Right ventricle myocardium superior (tissue), 1 donor: ENCODE measurements at regions not wholly inside any gene's neighbourhood (a gene's known extent, or its start where the extent isn't known, plus 50 kb on each side); places are given as distances from the start of the nearest gene placed in this dataset.

Experiments used
- ATAC-seq: fragments of 200-7000 bp; cut with Tn5 transposase; one replicate; pipeline ENCODE4 v1.9.1; 2020; ENCODE audit warnings: mild to moderate bottlenecking; ENCODE audit not compliant: poor library complexity
- DNase-seq: peaks from one replicate; pipeline ENCODE4 v3.0.0-alpha.2; 2020
- intact Hi-C: fragments of 100-400 bp; cut with DNase I; formaldehyde crosslinking; loops from one replicate; pipeline ENCODE4 v1.11.2; 2022
- donor health status: DM: no; HTN: yes; CAD: no; lungs with severe emphysema.

DNA sequence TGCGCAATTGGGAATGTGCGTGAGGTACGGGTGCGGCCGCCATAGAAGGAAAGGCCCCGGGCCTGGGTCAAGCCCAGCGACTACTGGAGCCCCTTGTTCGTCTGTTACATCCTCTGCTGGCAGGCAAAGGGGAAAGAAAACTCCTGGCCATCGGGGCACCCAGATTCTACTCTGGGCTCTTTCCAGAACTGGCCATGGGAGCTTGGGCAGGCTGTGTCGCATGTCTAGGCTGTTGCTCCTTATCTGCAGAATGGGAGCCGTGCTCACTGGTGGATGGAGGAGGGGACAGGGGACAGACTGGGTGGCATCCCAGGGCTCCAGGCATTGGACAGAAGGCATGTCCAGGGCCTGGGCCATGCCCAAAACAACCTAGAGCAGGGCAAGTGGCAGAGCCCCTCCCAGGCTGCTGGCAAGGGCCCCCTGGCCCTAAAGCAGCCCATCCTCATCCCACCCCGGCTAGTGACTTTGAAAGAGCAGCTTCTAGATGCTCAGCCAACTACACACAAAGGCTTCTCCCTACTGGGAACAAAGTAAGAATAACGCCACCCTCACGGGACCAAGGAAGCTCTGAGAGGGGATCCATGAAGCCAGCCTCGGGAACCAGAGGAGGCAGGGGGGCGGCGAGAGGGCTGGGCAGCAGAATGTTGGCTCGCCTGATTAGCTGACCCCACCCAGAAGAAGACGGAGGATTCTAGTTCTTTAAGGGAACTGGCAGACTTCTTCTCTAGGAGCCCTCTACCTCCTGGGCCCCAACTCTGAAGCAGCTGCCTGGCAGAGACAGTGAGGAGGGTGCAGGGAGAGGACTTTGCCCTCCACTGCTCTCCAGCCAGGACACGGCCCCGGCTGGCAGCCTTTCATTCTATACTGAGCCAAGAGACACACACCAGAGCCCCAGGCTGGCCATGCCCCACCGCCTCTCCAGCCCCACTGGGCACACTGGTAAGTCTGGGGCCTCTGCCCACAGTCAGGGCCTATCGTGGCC, 96.8 kb downstream of the SINHCAF start:
- ATAC-seq (peak; percentile 95), DNase-seq (peak; percentile 84)
- intact Hi-C loops: no loop called here

DNA sequence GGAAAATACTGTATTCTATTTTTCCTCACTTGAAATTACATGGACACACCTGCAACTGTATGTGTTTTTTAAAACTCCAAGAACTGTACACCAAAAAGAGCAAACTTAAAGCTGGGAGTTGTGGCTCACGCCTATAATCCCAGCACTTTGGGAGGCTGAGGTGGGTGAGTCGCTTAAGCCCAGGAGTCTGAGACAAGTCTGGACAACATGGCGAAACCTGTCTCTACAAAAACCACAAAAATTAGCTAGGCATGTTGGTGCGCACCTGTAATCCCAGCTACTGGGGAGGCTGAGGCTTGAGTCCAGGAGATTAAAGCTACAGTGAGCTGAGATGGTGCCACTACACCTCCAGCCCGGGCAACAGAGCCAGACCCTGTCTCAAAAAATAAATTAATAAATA, 95.9 kb downstream of the SINHCAF start:
- no peak for DNase-seq
- intact Hi-C loops: loop anchor here (10.0 kb wide), 1 partner anchor 385 kb away; no protein-coding TSS in a partner anchor
- ATAC-seq: no peak
